ENCODE measurements at regions not wholly inside any gene's neighbourhood (a gene's known extent, or its start where the extent isn't known, plus 50 kb on each side); places are given as distances from the start of the nearest gene placed in this dataset.

- Mint-ChIP-seq H3K4me3 (no peak overlapping the region), H3K9me3 (no peaks in the 10 kb centered on the region)
- ATAC-seq (replicated peaks) = no peak
These were observed 432.2 kb upstream of the KLF6 start for GRCh38 chr10:4217187-4217586.

GRCh38 chr10:4216726-4217125 lies 431.7 kb upstream of the KLF6 start:
- Mint-ChIP-seq H3K36me3 (ENCODE audit: low read depth) (no peaks in the 10 kb centered on the region), H3K27me3 (no peaks in the 10 kb centered on the region), H3K4me3 (no peak overlapping the region), H3K4me1 (peaks cover 5% of the 10 kb centered on the region), H3K27ac (no peak overlapping the region), H3K9me3 (no peaks in the 10 kb centered on the region)
- ATAC-seq (replicated peaks) = no peak

More at GRCh38 chr10:4217187-4217586, 432.2 kb upstream of the KLF6 start:
- Mint-ChIP-seq H3K4me1 (peaks cover 5% of the 10 kb centered on the region), H3K27me3 (no peaks in the 10 kb centered on the region), H3K36me3 (ENCODE audit: low read depth) (no peaks in the 10 kb centered on the region), H3K27ac (no peak overlapping the region)

GRCh38 chr10:4215963-4216575 lies 431.1 kb upstream of the KLF6 start:
- no peak for ATAC-seq (replicated peaks)
- no peaks in the 10 kb centered on the region for H3K36me3 Mint-ChIP-seq (ENCODE audit: low read depth)
- no peaks in the 10 kb centered on the region for H3K9me3 Mint-ChIP-seq

GRCh38 chr10:4215485-4215884 lies 430.5 kb upstream of the KLF6 start:
- no peak overlapping the region for H3K4me3 Mint-ChIP-seq
- H3K27me3 Mint-ChIP-seq = no peaks in the 10 kb centered on the region
- peaks cover 5% of the 10 kb centered on the region for H3K4me1 Mint-ChIP-seq
- no peaks in the 10 kb centered on the region for H3K9me3 Mint-ChIP-seq
- no peak overlapping the region for H3K27ac Mint-ChIP-seq
- ATAC-seq (replicated peaks) = no peak
- H3K36me3 Mint-ChIP-seq (ENCODE audit: low read depth) = no peaks in the 10 kb centered on the region

More at GRCh38 chr10:4215963-4216575, 431.1 kb upstream of the KLF6 start:
- Mint-ChIP-seq H3K27ac (no peak overlapping the region), H3K4me3 (no peak overlapping the region), H3K4me1 (peaks cover 5% of the 10 kb centered on the region), H3K27me3 (no peaks in the 10 kb centered on the region)

GRCh38 chr10:4214908-4215307 lies 429.9 kb upstream of the KLF6 start:
- no peak for ATAC-seq (replicated peaks)
- Mint-ChIP-seq H3K9me3 (no peaks in the 10 kb centered on the region), H3K36me3 (ENCODE audit: low read depth) (no peaks in the 10 kb centered on the region), H3K4me3 (no peak overlapping the region), H3K27me3 (no peaks in the 10 kb centered on the region), H3K4me1 (peaks cover 5% of the 10 kb centered on the region), H3K27ac (no peak overlapping the region)

GRCh38 chr10:4213441-4213840 lies 428.4 kb upstream of the KLF6 start:
- peaks cover 5% of the 10 kb centered on the region for H3K4me1 Mint-ChIP-seq
- no peaks in the 10 kb centered on the region for H3K36me3 Mint-ChIP-seq (ENCODE audit: low read depth)
- peaks cover 4% of the 10 kb centered on the region for H3K27me3 Mint-ChIP-seq
- no peak for ATAC-seq (replicated peaks)
- H3K9me3 Mint-ChIP-seq = no peaks in the 10 kb centered on the region
- no peak overlapping the region for H3K4me3 Mint-ChIP-seq
- H3K27ac Mint-ChIP-seq = no peak overlapping the region

GRCh38 chr10:4212111-4212630 lies 427.2 kb upstream of the KLF6 start:
- Mint-ChIP-seq H3K4me1 (peaks cover 5% of the 10 kb centered on the region), H3K4me3 (no peak overlapping the region), H3K36me3 (ENCODE audit: low read depth) (no peaks in the 10 kb centered on the region), H3K9me3 (no peaks in the 10 kb centered on the region), H3K27ac (no peak overlapping the region), H3K27me3 (peaks cover 4% of the 10 kb centered on the region)
- ATAC-seq (replicated peaks) = no peak

GRCh38 chr10:4208499-4208898 lies 423.5 kb upstream of the KLF6 start:
- no peaks in the 10 kb centered on the region for H3K36me3 Mint-ChIP-seq (ENCODE audit: low read depth)
- peaks cover 4% of the 10 kb centered on the region for H3K27me3 Mint-ChIP-seq
- H3K9me3 Mint-ChIP-seq = no peaks in the 10 kb centered on the region
- H3K27ac Mint-ChIP-seq = peak overlapping the region; percentile 36
- no peaks in the 10 kb centered on the region for H3K4me1 Mint-ChIP-seq
- ATAC-seq (replicated peaks) = no peak
- H3K4me3 Mint-ChIP-seq = no peak overlapping the region

- no peaks in the 10 kb centered on the region for H3K36me3 Mint-ChIP-seq (ENCODE audit: low read depth)
- H3K27ac Mint-ChIP-seq = no peak overlapping the region
These were observed 420.1 kb upstream of the KLF6 start for GRCh38 chr10:4205113-4205512.

GRCh38 chr10:4202938-4203337 lies 417.9 kb upstream of the KLF6 start:
- Mint-ChIP-seq H3K27ac (no peak overlapping the region), H3K36me3 (ENCODE audit: low read depth) (no peaks in the 10 kb centered on the region), H3K9me3 (no peaks in the 10 kb centered on the region), H3K27me3 (no peaks in the 10 kb centered on the region), H3K4me1 (no peaks in the 10 kb centered on the region), H3K4me3 (no peak overlapping the region)
- ATAC-seq (replicated peaks) = no peak

More at GRCh38 chr10:4205113-4205512, 420.1 kb upstream of the KLF6 start:
- Mint-ChIP-seq H3K4me1 (no peaks in the 10 kb centered on the region), H3K9me3 (no peaks in the 10 kb centered on the region), H3K27me3 (peaks cover 4% of the 10 kb centered on the region), H3K4me3 (no peak overlapping the region)
- no peak for ATAC-seq (replicated peaks)

- H3K27ac Mint-ChIP-seq = no peak overlapping the region
- ATAC-seq (replicated peaks) = no peak
- no peaks in the 10 kb centered on the region for H3K36me3 Mint-ChIP-seq (ENCODE audit: low read depth)
- no peaks in the 10 kb centered on the region for H3K9me3 Mint-ChIP-seq
- H3K4me3 Mint-ChIP-seq = no peak overlapping the region
- no peaks in the 10 kb centered on the region for H3K27me3 Mint-ChIP-seq
- H3K4me1 Mint-ChIP-seq = peaks cover under 1% of the 10 kb centered on the region
These were observed 417.1 kb upstream of the KLF6 start for GRCh38 chr10:4201866-4202825.

- Mint-ChIP-seq H3K9me3 (no peaks in the 10 kb centered on the region), H3K27me3 (no peaks in the 10 kb centered on the region), H3K36me3 (ENCODE audit: low read depth) (no peaks in the 10 kb centered on the region), H3K27ac (no peak overlapping the region), H3K4me3 (no peak overlapping the region), H3K4me1 (peaks cover 7% of the 10 kb centered on the region)
- ATAC-seq (replicated peaks) = no peak
These were observed 414.2 kb upstream of the KLF6 start for GRCh38 chr10:4199196-4199595.

- no peaks in the 10 kb centered on the region for H3K36me3 Mint-ChIP-seq (ENCODE audit: low read depth)
- H3K27ac Mint-ChIP-seq = no peak overlapping the region
- peaks cover 7% of the 10 kb centered on the region for H3K4me1 Mint-ChIP-seq
- H3K9me3 Mint-ChIP-seq = no peaks in the 10 kb centered on the region
- H3K4me3 Mint-ChIP-seq = no peak overlapping the region
- no peaks in the 10 kb centered on the region for H3K27me3 Mint-ChIP-seq
- ATAC-seq (replicated peaks) = no peak
These were observed 413.2 kb upstream of the KLF6 start for GRCh38 chr10:4198216-4198615.

- H3K4me3 Mint-ChIP-seq = no peak overlapping the region
- H3K4me1 Mint-ChIP-seq = peaks cover 7% of the 10 kb centered on the region
- no peak for ATAC-seq (replicated peaks)
- no peak overlapping the region for H3K27ac Mint-ChIP-seq
- no peaks in the 10 kb centered on the region for H3K27me3 Mint-ChIP-seq
- H3K9me3 Mint-ChIP-seq = no peaks in the 10 kb centered on the region
- no peaks in the 10 kb centered on the region for H3K36me3 Mint-ChIP-seq (ENCODE audit: low read depth)
These were observed 412.7 kb upstream of the KLF6 start for GRCh38 chr10:4197676-4198075.

Measured in activated T-helper 17 cell treated with anti-CD3 and anti-CD28 coated beads, Interleukin-2, amount 50 U/mL, for 72 hours (primary cell).